Renal cortex interstitium (tissue), 11 donors: ENCODE measurements at regions not wholly inside any gene's neighbourhood (a gene's known extent, or its start where the extent isn't known, plus 50 kb on each side); places are given as distances from the start of the nearest gene placed in this dataset.

Source experiments
- DNase-seq, 11 donors: peaks; one replicate each; pipeline ENCODE4 v3.0.0-alpha.2; 2013; ENCODE audit warnings: low read depth in 9 of 11, low spot score in 4 of 11; ENCODE audit errors: extremely low read depth in 1 of 11

- no peak for DNase-seq
These were observed 51.1 kb upstream of the ZNF236 start for GRCh38 chr18:76771192-76771799.

DNA sequence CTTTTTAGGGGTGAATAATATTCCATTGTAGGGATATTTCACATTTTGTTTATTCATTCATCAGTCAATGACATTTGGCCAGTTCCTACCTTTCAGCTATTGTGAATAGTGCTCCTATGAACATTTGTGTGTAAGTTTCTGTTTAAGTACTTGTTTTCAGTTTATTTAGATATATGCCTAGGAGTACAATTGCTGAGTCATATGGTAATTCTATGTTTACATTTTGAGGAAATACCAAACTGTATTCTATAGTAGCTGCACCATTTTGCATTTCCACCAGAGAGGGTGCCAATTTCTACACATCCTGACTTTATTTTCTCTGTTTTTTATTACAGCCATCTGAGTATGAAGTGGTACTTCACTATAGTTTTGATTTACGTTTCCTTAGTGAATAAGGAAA lies 54.4 kb upstream of the ZNF236 start:
- no peak for DNase-seq

- no peak for DNase-seq
These were observed 55.9 kb upstream of the ZNF236 start for GRCh38 chr18:76766429-76766828.

DNA sequence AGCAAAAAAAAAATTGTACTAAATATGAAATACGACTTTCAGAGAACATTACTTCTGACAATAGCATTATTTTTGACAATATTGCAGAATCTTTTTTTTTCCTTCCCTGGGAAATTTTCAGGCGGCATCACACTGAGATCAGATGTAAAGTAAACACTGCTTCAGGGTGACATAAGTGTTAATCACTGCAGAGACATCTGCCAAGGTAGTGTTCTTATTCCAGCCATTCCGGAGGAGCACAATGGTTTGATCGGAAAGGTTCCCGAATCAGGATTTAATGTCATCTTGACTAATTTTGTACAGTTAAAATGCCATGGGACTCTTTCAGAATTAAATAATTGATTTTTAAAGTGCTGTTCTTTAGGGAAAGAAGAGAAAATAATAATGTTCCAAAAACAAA lies 56.7 kb upstream of the ZNF236 start:
- no peak for DNase-seq

DNA sequence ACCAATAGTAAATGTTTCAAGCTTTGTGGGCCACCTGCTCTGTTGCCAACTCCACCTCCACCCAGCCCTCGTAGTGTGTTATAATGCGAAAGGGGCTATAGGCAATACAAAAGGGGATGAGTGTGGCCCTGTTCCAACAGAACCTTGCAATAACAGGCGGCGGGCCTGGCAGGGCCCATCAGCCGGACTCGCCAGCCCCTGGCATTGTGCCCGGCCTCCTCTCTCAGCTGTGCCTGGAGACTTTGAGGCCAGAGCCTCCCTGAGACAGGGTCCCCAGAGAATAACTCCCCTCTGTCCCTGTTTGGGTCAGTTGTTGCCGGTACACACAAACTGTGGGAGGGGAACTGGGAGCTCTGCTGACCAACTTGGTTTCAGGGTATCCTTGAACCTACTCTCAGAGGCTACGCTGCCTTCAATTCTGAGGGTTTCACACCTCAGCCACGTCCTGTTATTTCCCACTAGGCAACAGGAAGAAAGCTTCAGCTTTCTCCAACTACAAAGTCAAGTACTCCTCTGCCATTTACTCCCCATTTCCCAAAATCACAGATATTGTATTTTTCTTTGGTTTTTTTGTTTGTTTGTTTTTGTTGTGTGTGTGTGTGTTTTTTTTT lies 58.0 kb upstream of the ZNF236 start:
- no peak for DNase-seq

DNA sequence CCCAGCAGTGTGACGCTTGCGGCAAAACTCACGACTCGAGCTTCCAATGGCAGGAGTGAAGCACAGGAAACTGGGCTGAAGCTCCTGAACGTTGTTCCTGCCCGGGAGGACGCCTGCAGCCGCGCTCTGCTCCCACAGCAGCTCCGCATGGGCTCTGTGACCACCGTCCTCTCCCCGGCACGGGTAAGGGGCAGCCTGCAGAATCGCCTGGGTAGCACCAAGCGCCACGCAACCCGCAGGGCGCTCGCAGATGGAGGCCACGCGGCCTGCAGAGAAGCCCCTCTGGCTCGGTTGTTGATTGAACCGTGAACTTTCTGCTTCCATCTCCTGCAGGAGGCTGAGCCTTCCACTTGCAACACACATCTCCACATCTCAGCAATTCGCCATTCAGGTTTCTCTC lies 63.3 kb upstream of the ZNF236 start:
- no peak for DNase-seq

DNA sequence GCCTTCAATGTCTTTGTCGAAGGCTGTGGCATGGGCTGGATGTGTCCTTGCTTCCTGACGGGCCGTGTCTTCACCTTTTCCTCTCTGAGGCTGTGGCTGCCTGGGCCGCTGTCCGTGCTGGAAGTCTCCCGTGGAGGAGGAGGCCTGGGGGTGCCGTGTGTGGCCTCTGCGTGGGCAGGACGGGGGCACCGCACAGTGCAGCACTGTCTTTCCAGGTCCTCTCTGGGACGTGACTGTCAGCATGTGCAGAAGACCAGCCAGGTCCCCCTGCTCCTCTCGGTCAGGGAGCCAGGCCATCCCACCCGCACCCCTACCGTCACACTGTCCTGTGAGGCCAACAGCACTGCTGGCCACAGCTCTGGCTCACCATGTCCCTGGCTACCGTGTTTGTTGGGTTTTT lies 64.4 kb upstream of the ZNF236 start:
- no peak for DNase-seq

GRCh38 chr18:76757335-76757734 lies 65.0 kb upstream of the ZNF236 start:
- DNase-seq = no peak

DNA sequence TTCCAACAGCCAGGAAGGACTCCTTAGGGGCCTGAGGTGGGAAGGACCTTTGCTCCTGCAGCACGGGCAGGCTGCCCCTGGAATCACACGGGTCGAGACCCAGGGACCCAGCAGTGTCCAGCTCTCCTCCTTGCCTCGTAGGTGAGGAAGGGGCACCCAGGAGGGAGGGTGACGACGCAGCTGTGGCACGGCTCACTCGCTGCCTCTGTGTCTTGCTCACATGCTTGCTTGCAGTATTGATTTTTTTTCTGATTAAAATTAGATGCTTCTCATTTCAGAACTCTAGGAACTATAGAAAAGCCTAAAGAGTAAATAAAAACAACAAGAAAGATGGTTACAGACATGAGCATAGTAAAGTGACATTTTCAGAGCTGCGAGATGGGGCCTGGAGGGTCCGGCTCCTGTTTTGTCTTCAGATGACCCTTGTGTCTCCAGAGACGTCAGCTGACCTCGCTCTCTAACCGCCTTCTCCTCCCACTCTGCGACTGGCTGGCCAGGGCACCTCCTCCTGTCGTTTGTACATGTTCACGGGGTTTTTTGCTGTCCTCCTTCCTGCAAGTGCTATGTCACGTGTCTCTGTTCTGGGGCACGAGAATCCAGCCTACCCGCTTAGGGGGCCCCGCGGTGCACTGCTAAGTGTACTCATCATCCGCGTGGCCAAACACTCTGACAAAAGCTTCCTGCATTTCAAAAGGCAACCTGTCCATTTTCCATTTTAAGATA lies 65.7 kb upstream of the ZNF236 start:
- no peak for DNase-seq

DNA sequence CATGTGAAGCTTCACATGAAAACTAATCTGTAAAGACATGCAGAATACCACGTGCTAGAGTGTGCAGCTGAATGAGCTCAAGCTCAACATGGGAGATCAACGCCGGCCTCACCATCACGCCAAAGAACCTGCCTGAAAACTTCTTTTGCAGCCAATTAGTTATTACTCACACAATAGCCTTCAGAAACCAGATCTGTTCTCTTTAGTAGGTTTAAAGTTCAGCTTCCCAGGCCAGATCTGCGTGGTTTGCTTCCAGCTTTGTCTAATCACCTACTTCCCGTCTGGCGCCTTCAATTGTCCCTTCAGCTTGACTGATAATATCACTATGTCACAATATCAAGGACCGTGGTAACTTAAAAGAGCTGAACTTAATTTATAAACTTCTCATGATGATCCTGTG lies 68.0 kb upstream of the ZNF236 start:
- no peak for DNase-seq

DNA sequence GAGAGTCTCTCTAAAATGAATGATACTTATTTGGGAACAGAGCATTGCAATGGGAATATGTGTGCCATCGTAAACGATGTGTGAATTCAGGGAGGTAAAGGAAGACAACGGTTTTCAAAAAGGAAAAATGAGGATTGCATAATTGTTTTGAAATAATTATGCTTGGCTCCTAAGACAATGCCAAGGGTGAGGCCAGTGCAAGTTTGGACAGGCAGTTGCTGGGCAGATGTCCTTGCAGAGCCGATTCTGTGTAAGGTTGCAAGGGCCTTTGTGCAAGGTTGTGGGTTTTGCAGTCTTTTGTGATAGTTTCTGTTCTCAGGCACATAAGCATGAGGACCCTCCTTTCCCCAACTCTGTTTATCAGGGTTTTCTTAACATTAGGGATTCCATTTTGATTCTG lies 70.0 kb upstream of the ZNF236 start:
- no peak for DNase-seq

DNA sequence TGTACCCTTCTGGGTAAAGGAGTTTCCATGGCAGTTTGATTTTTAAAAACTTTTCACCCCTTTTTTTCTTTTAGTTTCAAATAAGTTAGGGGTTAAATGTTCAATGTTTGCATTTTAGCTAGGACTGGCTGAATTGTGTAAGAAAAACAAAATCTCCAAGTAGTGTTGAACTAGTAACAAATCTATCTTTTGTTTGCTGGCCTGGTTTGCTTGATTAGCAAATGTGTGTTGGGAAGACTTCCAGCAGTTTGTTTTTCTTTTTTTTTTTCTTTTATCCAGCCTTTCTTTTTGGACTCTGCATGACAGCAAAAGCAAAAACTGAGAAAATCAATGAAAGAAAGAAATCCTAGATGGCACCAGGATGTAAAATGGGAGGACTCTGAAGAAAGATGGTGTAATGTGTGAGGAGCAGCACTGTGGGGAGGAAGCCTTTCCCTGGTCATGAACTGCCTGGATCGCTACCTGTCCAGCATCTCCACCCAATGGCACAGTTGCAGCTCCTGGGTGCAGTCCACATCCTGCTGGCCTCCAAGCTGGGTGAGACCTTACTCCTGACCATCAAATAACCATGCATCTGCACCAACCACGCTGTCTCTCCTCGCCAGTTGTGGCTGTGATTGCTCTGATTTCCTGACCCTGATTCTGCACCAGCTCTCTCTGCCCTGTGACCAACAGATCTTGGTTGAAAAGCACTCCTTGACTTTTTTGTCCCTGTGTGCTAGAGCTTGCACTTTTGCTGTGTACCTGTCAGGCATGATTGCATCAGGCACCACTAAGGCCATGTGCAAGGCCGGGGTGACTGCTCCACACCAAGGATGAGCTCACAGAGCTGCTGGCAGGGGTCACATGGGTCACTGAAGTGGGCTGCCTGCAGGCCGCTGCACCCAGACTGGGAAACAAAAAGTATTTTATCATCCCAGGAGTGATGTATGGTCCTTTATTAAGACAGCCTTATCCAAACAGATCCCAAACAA lies 71.2 kb upstream of the ZNF236 start:
- DNase-seq = no peak

GRCh38 chr18:76750269-76750668 lies 72.1 kb upstream of the ZNF236 start:
- no peak for DNase-seq

- no peak for DNase-seq
These were observed 74.7 kb upstream of the ZNF236 start for GRCh38 chr18:76747676-76748075.

DNA sequence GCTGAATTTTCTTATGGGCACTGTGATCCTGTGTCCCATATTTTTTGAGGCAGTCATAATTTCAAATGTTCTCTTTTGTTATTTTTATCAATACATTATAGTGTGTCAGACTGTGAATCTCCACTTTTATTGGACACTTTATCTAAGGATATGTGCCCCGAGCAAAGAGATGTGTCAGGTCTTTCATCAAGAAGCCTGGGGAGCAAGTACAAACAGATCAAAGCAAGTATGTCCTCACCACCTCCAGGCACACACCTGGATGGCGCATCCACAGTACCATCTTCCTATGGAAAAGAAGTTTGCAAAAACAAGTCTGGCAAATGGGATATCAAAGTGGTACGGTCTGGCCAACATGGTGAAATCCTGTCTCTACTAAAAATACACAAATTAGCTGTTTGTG lies 81.0 kb upstream of the ZNF236 start:
- DNase-seq = no peak

DNA sequence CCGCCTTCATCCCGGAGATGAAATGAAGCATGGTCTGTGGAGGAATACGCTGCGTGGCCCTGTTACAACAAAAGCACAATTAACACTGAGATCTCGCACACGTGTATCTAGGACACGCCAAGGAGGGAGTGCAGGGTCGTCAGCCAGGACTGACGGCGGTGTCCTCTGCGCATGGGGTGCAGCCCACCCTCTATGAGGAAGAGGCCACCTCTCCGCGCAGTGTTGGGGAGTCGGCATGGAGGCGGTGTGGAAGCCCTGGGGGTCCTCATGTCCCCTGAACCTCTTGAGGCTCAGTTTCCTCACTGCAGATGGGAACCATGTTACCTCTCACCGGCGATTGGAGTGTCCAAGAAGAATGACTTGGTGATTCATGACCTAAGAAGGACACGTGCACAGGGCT lies 86.0 kb upstream of the ZNF236 start:
- no peak for DNase-seq

DNA sequence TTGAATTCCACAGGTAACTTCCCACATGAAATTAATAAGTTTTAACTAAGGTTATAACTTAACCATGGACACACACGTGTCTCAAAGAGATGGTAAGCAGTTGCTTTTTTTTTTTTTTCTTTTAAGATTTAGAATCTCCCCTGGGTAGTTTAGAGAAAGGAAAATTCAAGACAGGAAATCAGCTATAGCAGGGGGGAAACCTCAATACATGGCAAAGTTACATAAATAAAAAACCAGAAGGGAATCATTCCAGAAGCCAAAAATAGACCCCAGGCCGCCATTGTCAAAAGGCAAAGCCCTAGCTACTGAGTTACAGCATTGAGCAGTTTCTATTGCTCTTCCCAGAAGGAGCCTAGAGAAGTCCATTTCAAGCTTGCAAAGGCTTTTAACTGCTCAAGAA lies 91.5 kb upstream of the ZNF236 start:
- DNase-seq = no peak

DNA sequence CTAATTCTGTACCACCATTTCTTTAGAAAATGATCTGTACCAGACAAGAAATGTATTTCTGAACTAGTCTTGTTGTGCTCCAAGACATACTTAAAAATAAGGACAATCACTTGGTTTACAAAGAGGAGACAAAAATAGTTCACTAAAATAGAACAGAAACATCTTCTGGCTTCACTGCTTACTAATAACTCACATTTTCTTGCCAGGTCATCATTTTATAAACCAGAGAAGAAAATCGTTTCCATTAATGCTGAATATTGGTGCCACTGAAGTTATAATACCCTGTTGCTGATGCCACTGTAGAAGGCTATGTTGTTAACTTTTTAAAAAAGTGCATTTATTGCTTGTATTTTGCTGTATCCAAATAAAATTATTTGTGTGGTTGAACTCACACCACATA lies 94.8 kb upstream of the ZNF236 start:
- no peak for DNase-seq

DNA sequence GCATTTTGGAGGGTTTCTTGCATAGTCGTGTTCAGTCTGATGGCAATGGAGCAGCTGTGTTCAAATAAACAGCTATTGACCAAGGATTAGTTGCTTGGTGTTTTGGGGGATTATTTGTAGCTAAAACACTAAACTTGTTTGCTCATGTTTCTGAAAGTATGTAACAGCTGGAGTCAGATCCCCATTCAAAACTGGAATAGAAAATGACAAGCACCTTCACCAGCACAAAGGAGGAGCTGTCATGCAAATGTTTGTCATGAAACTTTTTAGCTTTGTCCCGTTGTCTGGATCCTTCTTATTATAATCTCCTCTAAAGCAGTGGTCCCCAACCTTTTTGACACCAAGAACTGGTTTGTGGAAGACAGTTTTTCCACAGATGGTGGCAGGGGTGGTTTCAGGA lies 96.9 kb upstream of the ZNF236 start:
- no peak for DNase-seq
